ENCODE measurements at regions not wholly inside any gene's neighbourhood (a gene's known extent, or its start where the extent isn't known, plus 50 kb on each side); places are given as distances from the start of the nearest gene placed in this dataset.
"Not testable (repeated sequence)": the region's sequence is repeated elsewhere in the genome, so short reads cannot be mapped to it uniquely, and the experiment has no call there.

- DNase-seq (ENCODE audit: low spot score), result no peak
Measured at GRCh38 chr9:714675-715074, 126.8 kb upstream of the DMRT1 start.

DNA sequence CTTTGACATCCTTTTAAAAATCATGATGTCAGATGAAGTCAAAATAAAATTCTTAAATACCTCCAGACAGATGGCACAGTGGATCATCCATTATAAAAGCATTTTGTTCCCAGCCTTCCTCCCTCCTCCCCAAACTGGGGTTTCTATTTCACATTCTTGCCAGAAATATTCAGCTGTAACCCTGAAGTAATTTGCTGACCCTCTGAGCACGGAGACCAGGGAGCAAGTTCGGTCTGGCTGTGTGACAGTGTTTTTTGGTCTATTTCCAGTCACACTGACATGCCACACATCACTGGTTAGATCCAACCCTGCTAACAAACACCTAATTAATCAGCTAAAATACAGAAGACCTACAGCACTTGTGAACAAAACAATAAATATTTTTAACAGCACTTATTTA, 126.2 kb upstream of the DMRT1 start:
- DNase-seq (ENCODE audit: low spot score), result no peak

GRCh38 chr9:715743-716400, 125.6 kb upstream of the DMRT1 start:
- no peak for DNase-seq (ENCODE audit: low spot score)

DNA sequence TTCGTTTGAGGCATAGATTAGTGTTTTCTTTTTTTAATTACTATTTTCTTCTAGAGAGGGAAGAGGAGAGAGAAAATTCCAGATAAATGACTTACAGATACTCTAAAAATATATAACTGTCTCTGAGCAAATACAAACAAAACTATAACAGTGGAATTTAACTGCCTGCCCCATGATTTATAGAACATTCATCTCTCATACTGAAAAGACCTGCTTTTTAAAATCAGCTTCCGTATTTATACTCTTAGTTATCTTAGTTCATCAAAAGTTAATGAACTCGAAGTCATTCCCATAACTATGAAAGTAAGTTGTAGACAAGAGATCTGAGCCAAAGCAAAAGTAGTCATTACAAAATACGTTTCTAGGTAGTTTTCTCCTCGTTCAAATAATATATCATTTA, 123.8 kb upstream of the DMRT1 start:
- no peak for DNase-seq (ENCODE audit: low spot score)

GRCh38 chr9:720239-720881, 121.1 kb upstream of the DMRT1 start:
- DNase-seq (ENCODE audit: low spot score), result no peak

GRCh38 chr9:722388-722980, 119.0 kb upstream of the DMRT1 start:
- no peak for DNase-seq (ENCODE audit: low spot score)

GRCh38 chr9:724461-724860, 117.0 kb upstream of the DMRT1 start:
- DNase-seq (ENCODE audit: low spot score), result not testable (repeated sequence)

GRCh38 chr9:726005-726404, 115.5 kb upstream of the DMRT1 start:
- no peak for DNase-seq (ENCODE audit: low spot score)

- no peak for DNase-seq (ENCODE audit: low spot score)
Measured at GRCh38 chr9:727767-728166, 113.7 kb upstream of the DMRT1 start.

DNA sequence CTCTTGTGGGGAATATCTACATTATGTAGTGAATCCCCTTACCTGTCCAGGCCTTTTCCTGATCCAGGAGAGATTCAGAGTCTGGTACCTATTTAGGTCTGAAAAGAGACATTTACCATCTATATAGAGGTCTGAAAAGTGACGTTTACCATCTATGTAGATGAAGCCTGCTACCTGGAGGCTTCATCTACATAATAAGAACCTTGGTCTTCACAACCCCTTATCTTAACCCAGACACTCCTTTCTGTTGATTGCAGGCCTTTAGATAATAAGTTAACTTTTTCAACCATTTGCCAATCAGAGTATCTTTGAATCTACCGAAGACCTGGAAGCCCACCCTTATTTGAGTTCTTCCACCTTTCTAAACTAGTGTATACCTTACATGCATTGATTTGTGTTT, 113.0 kb upstream of the DMRT1 start:
- no peak for DNase-seq (ENCODE audit: low spot score)

- no peak for DNase-seq (ENCODE audit: low spot score)
Measured at GRCh38 chr9:731474-731873, 110.0 kb upstream of the DMRT1 start.

GRCh38 chr9:734831-735511, 106.5 kb upstream of the DMRT1 start:
- no peak for DNase-seq (ENCODE audit: low spot score)

- DNase-seq (ENCODE audit: low spot score), result no peak
Measured at GRCh38 chr9:737400-738120, 103.9 kb upstream of the DMRT1 start.

GRCh38 chr9:738209-738915, 103.1 kb upstream of the DMRT1 start:
- DNase-seq (ENCODE audit: low spot score), result no peak

DNA sequence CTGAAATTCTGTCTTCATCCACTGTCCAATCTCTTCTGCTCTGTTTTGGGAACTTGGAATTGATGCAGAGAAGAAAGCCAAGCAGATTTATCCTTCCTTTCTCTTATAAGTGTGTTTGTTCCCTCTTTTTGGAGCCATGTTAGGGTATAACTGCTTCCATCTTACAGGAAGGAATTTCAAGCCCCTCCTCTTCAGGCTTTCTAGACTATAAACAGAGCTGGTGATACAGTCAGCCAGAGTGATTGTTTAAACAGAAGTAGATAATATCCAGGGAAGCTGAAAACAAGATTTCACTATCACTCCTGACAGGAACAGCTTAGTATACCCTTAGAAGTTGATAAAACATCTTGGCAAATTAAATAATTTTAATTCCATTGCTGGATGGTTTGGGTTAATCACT, 102.1 kb upstream of the DMRT1 start:
- no peak for DNase-seq (ENCODE audit: low spot score)

DNA sequence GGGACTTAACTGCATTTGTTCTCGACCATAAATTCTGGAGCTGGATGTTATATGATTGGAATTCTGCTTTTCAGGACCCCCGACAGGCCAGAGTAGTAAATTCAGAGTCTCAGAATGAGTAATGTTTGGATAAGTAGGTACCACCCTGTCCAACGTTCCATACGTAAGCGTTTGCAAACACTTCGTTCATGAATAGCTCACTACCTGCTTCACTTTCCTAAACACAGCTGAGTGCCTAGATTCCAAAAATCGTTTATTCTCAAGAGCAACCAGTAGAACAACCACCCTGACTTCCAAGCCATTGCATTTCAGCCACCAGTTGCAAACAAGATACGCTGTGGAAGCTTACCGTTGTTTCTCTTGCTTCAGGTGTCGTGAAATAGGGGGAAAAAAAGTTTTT, 101.3 kb upstream of the DMRT1 start:
- no peak for DNase-seq (ENCODE audit: low spot score)

- no peak for DNase-seq (ENCODE audit: low spot score)
Measured at GRCh38 chr9:742104-742503, 99.4 kb upstream of the DMRT1 start.

GRCh38 chr9:742914-743589, 98.4 kb upstream of the DMRT1 start:
- DNase-seq (ENCODE audit: low spot score), result no peak

- DNase-seq (ENCODE audit: low spot score), result no peak
Measured at GRCh38 chr9:744046-744712, 97.3 kb upstream of the DMRT1 start.

DNA sequence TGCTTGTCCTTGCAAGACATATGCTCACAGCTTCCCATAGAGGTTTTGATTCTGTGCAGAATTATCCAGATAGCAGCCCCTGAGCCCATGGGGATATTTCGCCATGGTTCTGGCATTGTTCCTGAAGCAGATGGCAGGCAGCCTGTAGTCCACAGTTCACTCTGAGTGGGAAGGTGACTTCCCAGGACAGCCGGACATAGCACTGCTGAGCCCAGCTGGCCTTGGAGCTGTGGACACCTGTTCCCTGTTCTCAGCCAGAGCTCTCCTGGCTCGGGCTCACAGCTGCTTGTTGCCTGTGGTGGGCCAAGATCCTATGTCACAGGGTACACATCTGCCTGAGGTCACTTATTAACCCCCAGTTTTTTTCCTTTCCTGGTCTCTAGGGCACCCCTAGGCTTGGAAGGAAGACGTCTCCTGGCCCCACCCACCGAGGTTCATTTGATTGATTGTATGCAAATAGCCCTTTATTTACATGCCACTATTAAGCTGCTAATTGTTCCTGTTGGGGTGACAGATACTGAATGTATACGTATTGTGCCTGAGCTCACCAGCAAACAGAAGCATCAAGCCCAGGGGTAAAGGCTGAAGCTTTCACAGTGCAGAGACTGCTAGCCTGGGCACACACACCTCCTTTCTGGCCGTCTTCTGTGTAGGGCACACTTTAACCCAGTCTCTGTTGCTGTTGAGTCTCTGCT, 96.6 kb upstream of the DMRT1 start:
- DNase-seq (ENCODE audit: low spot score), result no peak

Measured in ecto neural progenitor cell (in vitro differentiated cells).